SK-N-SH (cell line): ENCODE measurements at regions not wholly inside any gene's neighbourhood (a gene's known extent, or its start where the extent isn't known, plus 50 kb on each side); places are given as distances from the start of the nearest gene placed in this dataset.

Experiments used
- CTCF ChIA-PET: fragments of 300-600, 350-600 bp; formaldehyde crosslinking; extraction: SDS; loops from one replicate; lab custom pipeline; 2021; lab: Yijun Ruan, JAX
- POLR2A ChIA-PET: fragments of 350-600 bp; sonication (Branson Sonifier 250); formaldehyde crosslinking; extraction: SDS; loops from one replicate; lab custom pipeline; 2020; ENCODE audit warnings: antibody characterized with exemption, inconsistent platforms; lab: Yijun Ruan, JAX
- DNase-seq: peaks from one replicate; pipeline ENCODE4 v3.0.0; 2012
- H2AFZ ChIP-seq: fragments of 200-600 bp; sonication (generic); 2 replicates; pipeline ENCODE4 v1.8.1; 2016; ENCODE audit warnings: antibody characterized with exemption, mild to moderate bottlenecking, low read depth
- H3F3A ChIP-seq: fragments of 200-600 bp; sonication (generic); replicated peaks from 2 replicates; pipeline ENCODE3; 2016; ENCODE audit warnings: antibody characterized with exemption, mild to moderate bottlenecking; ENCODE audit not compliant: insufficient read depth
- H3K27ac ChIP-seq, 2 experiments: fragments of 200-500 bp in 1 of 2; fragments of 200-600 bp in 1 of 2; sonication (Bioruptor generic) in 1 of 2; sonication (generic), shearing (Covaris generic) in 1 of 2; 2 replicates each; pipeline versions ENCODE4 v1.5.1 to v1.6.1; 2014 to 2016; ENCODE audit warnings: low read depth in 2 of 2, inconsistent platforms in 1 of 2, low read length in 1 of 2, mild to moderate bottlenecking in 1 of 2, mixed read lengths in 1 of 2
- H3K27me3 ChIP-seq: fragments of 200-600 bp; sonication (generic), shearing (Covaris generic); 2 replicates; pipeline ENCODE4 v1.6.1; 2016; ENCODE audit warnings: mixed run types; ENCODE audit not compliant: insufficient read depth
- H3K36me3 ChIP-seq, 2 experiments: fragments of 200-500 bp in 1 of 2; fragments of 200-600 bp in 1 of 2; sonication (Bioruptor generic) in 1 of 2; sonication (generic) in 1 of 2; replicated peaks in 1 of 2; 2 replicates each; pipeline versions ENCODE3 to v1.5.1; 2014 to 2016; ENCODE audit warnings: low read length in 1 of 2, mild to moderate bottlenecking in 1 of 2; ENCODE audit not compliant: insufficient read depth in 2 of 2, control insufficient read depth in 1 of 2
- H3K4me1 ChIP-seq, 2 experiments: fragments of 200-500 bp in 1 of 2; fragments of 200-600 bp in 1 of 2; sonication (Bioruptor generic) in 1 of 2; sonication (generic), shearing (Covaris generic) in 1 of 2; 2 replicates each; pipeline versions ENCODE4 v1.5.1 to v1.6.1; 2014 to 2016; ENCODE audit warnings: low read depth in 1 of 2, low read length in 1 of 2, mixed run types in 1 of 2; ENCODE audit not compliant: insufficient read depth in 2 of 2, control insufficient read depth in 1 of 2
- H3K4me2 ChIP-seq: fragments of 200-600 bp; sonication (generic), shearing (Covaris generic); 2 replicates; pipeline ENCODE4 v1.6.1; 2017; ENCODE audit warnings: mixed run types
- H3K4me3 ChIP-seq, 2 experiments: fragments of 200-500 bp in 1 of 2; fragments of 200-600 bp in 1 of 2; sonication (Bioruptor generic) in 1 of 2; sonication (generic), shearing (Covaris generic) in 1 of 2; 2 replicates each; pipeline versions ENCODE4 v1.5.1 to v1.8.1; 2014 to 2016; ENCODE audit warnings: low read depth in 2 of 2, inconsistent platforms in 1 of 2, low read length in 1 of 2, mild to moderate bottlenecking in 1 of 2, mixed read lengths in 1 of 2, moderate library complexity in 1 of 2
- H3K79me2 ChIP-seq: fragments of 200-600 bp; sonication (generic); 2 replicates; pipeline ENCODE4 v1.8.1; 2017; ENCODE audit warnings: mild to moderate bottlenecking; ENCODE audit not compliant: insufficient read depth
- H3K9ac ChIP-seq: fragments of 200-600 bp; sonication (generic); 2 replicates; pipeline ENCODE4 v1.6.1; 2017; ENCODE audit warnings: mixed run types
- H3K9me2 ChIP-seq: fragments of 200-600 bp; sonication (generic); 2 replicates; pipeline ENCODE4 v1.6.1; 2017; ENCODE audit warnings: mixed run types
- H3K9me3 ChIP-seq: fragments of 200-600 bp; sonication (generic); 2 replicates; pipeline ENCODE4 v1.6.1; 2017; ENCODE audit warnings: mixed run types, mild to moderate bottlenecking, moderate library complexity
- H4K20me1 ChIP-seq: fragments of 200-600 bp; sonication (generic); 2 replicates; pipeline ENCODE4 v1.6.1; 2017; ENCODE audit warnings: mild to moderate bottlenecking, mixed run types; ENCODE audit not compliant: insufficient read depth
- CHD2 ChIP-seq: fragments of 150-350 bp; IDR thresholded peaks from 2 replicates; pipeline ENCODE4 v1.6.1; 2018; ENCODE audit warnings: low read length; ENCODE audit not compliant: partially characterized antibody
- ELF1 ChIP-seq: IDR thresholded peaks from 2 replicates; pipeline ENCODE4 v1.4.0; 2012
- EP300 ChIP-seq, 2 experiments: IDR thresholded peaks; 2 replicates each; pipeline versions ENCODE4 v1.4.0 to v1.6.1; 2012; ENCODE audit warnings: borderline replicate concordance in 1 of 2, low read depth in 1 of 2, low read length in 1 of 2
- EZH2phosphoT487 ChIP-seq: fragments of 200-600 bp; sonication (generic); IDR thresholded peaks from 2 replicates; pipeline ENCODE4 v1.6.1; 2017; ENCODE audit warnings: low read depth, mixed run types, mild to moderate bottlenecking, antibody characterized with exemption, moderate library complexity, borderline replicate concordance
- FOSL2 ChIP-seq: IDR thresholded peaks from 2 replicates; pipeline ENCODE4 v1.4.0; 2012; ENCODE audit warnings: low read depth, mild to moderate bottlenecking, moderate library complexity, borderline replicate concordance
- FOXJ3 ChIP-seq: sonication (generic); formaldehyde crosslinking; IDR thresholded peaks from 2 replicates; pipeline ENCODE4 v1.5.1; 2020; ENCODE audit warnings: mild to moderate bottlenecking, missing genetic modification reagents
- FOXM1 ChIP-seq: IDR thresholded peaks from 2 replicates; pipeline ENCODE4 v1.4.0; 2012; ENCODE audit warnings: low read depth, mild to moderate bottlenecking
- GATA2 ChIP-seq: sonication (generic); formaldehyde crosslinking; IDR thresholded peaks from 2 replicates; pipeline ENCODE4 v1.5.0; 2020; ENCODE audit warnings: mild to moderate bottlenecking, missing genetic modification reagents
- JUND ChIP-seq: IDR thresholded peaks from 2 replicates; pipeline ENCODE4 v1.4.0; 2012
- MAX ChIP-seq: IDR thresholded peaks from 2 replicates; pipeline ENCODE4 v1.4.0; 2012; ENCODE audit warnings: low read depth
- MEF2A ChIP-seq: IDR thresholded peaks from 2 replicates; pipeline ENCODE4 v1.4.0; 2012; ENCODE audit warnings: low read depth, borderline replicate concordance
- MXI1 ChIP-seq: IDR thresholded peaks from 2 replicates; pipeline ENCODE4 v1.6.1; 2012; ENCODE audit warnings: mild to moderate bottlenecking, low read depth, low read length, improper control_type of control experiment
- NRF1 ChIP-seq: IDR thresholded peaks from 2 replicates; pipeline ENCODE4 v1.6.1; 2012; ENCODE audit warnings: low read depth, mild to moderate bottlenecking, low read length
- RCOR1 ChIP-seq: fragments of 150-350 bp; IDR thresholded peaks from 2 replicates; pipeline ENCODE4 v1.6.1; 2017; ENCODE audit warnings: antibody characterized with exemption, low read length
- REST ChIP-seq: IDR thresholded peaks from 2 replicates; pipeline ENCODE4 v1.6.1; 2012; ENCODE audit warnings: mild to moderate bottlenecking, low read depth, low read length, moderate library complexity
- RFX5 ChIP-seq: IDR thresholded peaks from 2 replicates; pipeline ENCODE4 v1.6.1; 2012; ENCODE audit warnings: mild to moderate bottlenecking, improper control_type of control experiment, low read length
- RXRA ChIP-seq: IDR thresholded peaks from 2 replicates; pipeline ENCODE4 v1.4.0; 2012; ENCODE audit warnings: low read depth, mild to moderate bottlenecking, borderline replicate concordance
- SIN3A ChIP-seq: IDR thresholded peaks from 2 replicates; pipeline ENCODE4 v1.6.1; 2012; ENCODE audit warnings: low read depth, mild to moderate bottlenecking, low read length, moderate library complexity, borderline replicate concordance
- TEAD4 ChIP-seq: IDR thresholded peaks from 2 replicates; pipeline ENCODE4 v1.4.0; 2012; ENCODE audit warnings: mild to moderate bottlenecking, borderline replicate concordance; ENCODE audit not compliant: insufficient read depth
- USF1 ChIP-seq: IDR thresholded peaks from 2 replicates; pipeline ENCODE4 v1.4.0; 2012; ENCODE audit warnings: low read depth, borderline replicate concordance
- WGBS: methylation state at CpG from one replicate; pipeline ENCODE4 v1.1.6; 2017; ENCODE audit warnings: low lambda C conversion rate; 5-methylcytosine and 5-hydroxymethylcytosine counted together

GRCh38 chr7:67512481-67512880, 515.8 kb downstream of the TYW1 start:
- H3K4me2 ChIP-seq: no peak overlapping the region
- H2AFZ ChIP-seq: no peak overlapping the region
- H3K9me3 ChIP-seq: no peaks in the 10 kb centered on the region
- no peaks in the 10 kb centered on the region for H3K36me3 ChIP-seq
- no peaks in the 10 kb centered on the region for H3K27me3 ChIP-seq
- DNase-seq: no peak
- no peak overlapping the region for H3K9ac ChIP-seq
- H3F3A ChIP-seq: no peaks in the 10 kb centered on the region
- no peaks in the 10 kb centered on the region for H3K9me2 ChIP-seq
- H3K79me2 ChIP-seq: no peaks in the 10 kb centered on the region
- no peaks in the 10 kb centered on the region for H4K20me1 ChIP-seq
- no peak overlapping the region for H3K27ac ChIP-seq
- ChIA-PET CTCF (interaction anchor here (0.8 kb wide), 1 partner anchor 21 kb away, joined by 3 read pairs; no protein-coding TSS in a partner anchor), POLR2A (no interaction called here)
- no peaks in the 10 kb centered on the region for H3K4me1 ChIP-seq
- 21% methylated on average over 7 of the region's 7 CpGs for WGBS
- no peak overlapping the region for H3K4me3 ChIP-seq
- TF ChIP-seq MEF2A: no peak
- TF ChIP-seq NRF1: no peak
- TF ChIP-seq GATA2 (CRISPR knock-in tag): no peak
- TF ChIP-seq MXI1: no peak
- no peak for TF ChIP-seq CHD2
- no peak for TF ChIP-seq SIN3A
- no peak for TF ChIP-seq TEAD4
- TF ChIP-seq EZH2phosphoT487: no peak
- TF ChIP-seq RCOR1: no peak
- TF ChIP-seq EP300 (IDR thresholded peaks at IDR 0.05; ENCODE audit: borderline replicate concordance in 1 of 2, low read depth in 1 of 2, low read length in 1 of 2): no peak
- TF ChIP-seq FOSL2: no peak
- no peak for TF ChIP-seq RXRA
- TF ChIP-seq FOXM1: no peak
- TF ChIP-seq REST: no peak
- TF ChIP-seq RFX5: no peak

GRCh38 chr7:67518580-67518979, 521.9 kb downstream of the TYW1 start:
- H3K4me1 ChIP-seq: peaks cover 0 to 8% of the 10 kb centered on the region in 2 experiments; a peak in 1 of 4 replicates
- no peaks in the 10 kb centered on the region for H3K79me2 ChIP-seq
- H3K9me3 ChIP-seq: no peaks in the 10 kb centered on the region
- H3F3A ChIP-seq: no peaks in the 10 kb centered on the region
- 16% methylated on average over 4 of the region's 4 CpGs for WGBS
- no peak overlapping the region for H3K27ac ChIP-seq
- no peak overlapping the region for H3K4me3 ChIP-seq
- H4K20me1 ChIP-seq: no peaks in the 10 kb centered on the region
- no peak overlapping the region for H3K9ac ChIP-seq
- ChIA-PET POLR2A (no interaction called here), CTCF (interaction anchor here (1.0 kb wide), 2 partner anchors 31 to 141 kb away, joined by 3 to 4 read pairs; no protein-coding TSS in a partner anchor)
- no peaks in the 10 kb centered on the region for H3K36me3 ChIP-seq
- H3K4me2 ChIP-seq: no peak overlapping the region
- no peak overlapping the region for H2AFZ ChIP-seq
- DNase-seq: no peak
- no peaks in the 10 kb centered on the region for H3K27me3 ChIP-seq
- no peaks in the 10 kb centered on the region for H3K9me2 ChIP-seq
- TF ChIP-seq REST (no peak), NRF1 (no peak), USF1 (no peak), FOSL2 (no peak), RCOR1 (no peak), MEF2A (no peak), EP300 (IDR thresholded peaks at IDR 0.05; ENCODE audit: borderline replicate concordance in 1 of 2, low read depth in 1 of 2, low read length in 1 of 2) (no peak), ELF1 (no peak), MAX (no peak), JUND (no peak), FOXM1 (no peak), GATA2 (CRISPR knock-in tag) (no peak), FOXJ3 (CRISPR knock-in tag) (no peak)
